K562 (cell line): ENCODE measurements at regions not wholly inside any gene's neighbourhood (a gene's known extent, or its start where the extent isn't known, plus 50 kb on each side); places are given as distances from the start of the nearest gene placed in this dataset.

Experiments used
- ATAC-seq: fragments of 200-7000 bp; cut with Tn5 transposase; 3 replicates; pipeline ENCODE4 v1.9.1; 2020; ENCODE audit warnings: moderate library complexity
- BruUV-seq: library from RNA; stranded (reverse); fragments of 400-500 nt; replicated peaks from 2 replicates; lab custom pipeline; 2021; lab: Mats Ljungman, UMichigan
- CTCF ChIA-PET: fragments of 300-600 bp; formaldehyde crosslinking; extraction: SDS; loops from one replicate; lab custom pipeline; 2021; ENCODE audit warnings: low intra/inter-chr PET ratio; lab: Yijun Ruan, JAX
- POLR2A ChIA-PET: fragments of 300-600, 350-650 bp; sonication (Branson Sonifier 250); formaldehyde crosslinking; extraction: SDS; loops from one replicate; lab custom pipeline; 2021; ENCODE audit warnings: antibody characterized with exemption, inconsistent platforms; lab: Yijun Ruan, JAX
- DNase-seq, 4 experiments: peaks; one replicate each; pipeline versions ENCODE4 v3.0.0 to v3.0.0-alpha.2; 2011 to 2018; ENCODE audit warnings: low spot score in 3 of 4, mixed read lengths in 3 of 4; ENCODE audit errors: extremely low read depth in 1 of 4
- FAIRE-seq: peaks from 2 replicates; lab custom pipeline; 2011; peaks lifted over from hg19 to GRCh38; lab: Jason Lieb, UNC
- H2AFZ ChIP-seq: 2 replicates; pipeline ENCODE4 v1.6.0; 2011; ENCODE audit warnings: low read depth, low read length, control low read depth, inconsistent platforms
- H3K27ac ChIP-seq: fragments of 200-600 bp; 3 replicates; pipeline ENCODE4 v1.8.0; 2011; ENCODE audit warnings: low read depth, mild to moderate bottlenecking, control low read depth, inconsistent platforms, low read length, moderate library complexity, mixed read lengths; ENCODE audit errors: extremely low read depth
- H3K27me3 ChIP-seq, 2 experiments: fragments of 300-600 bp in 1 of 2; 2 replicates in 1 of 2; 3 replicates in 1 of 2; pipeline versions ENCODE4 v1.6.0 to v1.8.0; 2011; ENCODE audit warnings: inconsistent platforms in 2 of 2, low read length in 2 of 2, mild to moderate bottlenecking in 1 of 2, mixed read lengths in 1 of 2, moderate library complexity in 1 of 2; ENCODE audit not compliant: control insufficient read depth in 2 of 2, insufficient read depth in 2 of 2
- H3K36me3 ChIP-seq: fragments of 300-600 bp; 3 replicates; pipeline ENCODE4 v1.8.0; 2011; ENCODE audit warnings: mild to moderate bottlenecking, low read length, inconsistent platforms; ENCODE audit not compliant: control insufficient read depth, insufficient read depth
- H3K4me1 ChIP-seq, 2 experiments: fragments of 200-600 bp in 1 of 2; replicated peaks in 1 of 2; 2 replicates in 1 of 2; 3 replicates in 1 of 2; pipeline versions ENCODE4 v1.5.1 to v1.8.0; 2011; ENCODE audit warnings: inconsistent platforms in 2 of 2, low read length in 2 of 2, mild to moderate bottlenecking in 1 of 2, mixed read lengths in 1 of 2, moderate library complexity in 1 of 2; ENCODE audit not compliant: control insufficient read depth in 2 of 2, insufficient read depth in 2 of 2
- H3K4me2 ChIP-seq: 2 replicates; pipeline ENCODE4 v1.6.1; 2011; ENCODE audit warnings: low read length, control low read depth, inconsistent platforms, mixed read lengths; ENCODE audit not compliant: insufficient read depth
- H3K4me3 ChIP-seq: fragments of 200-600 bp; sonication (generic), shearing (Covaris generic); 2 replicates; pipeline ENCODE4 v1.5.1; 2016; ENCODE audit warnings: control low read depth, inconsistent platforms
- H3K79me2 ChIP-seq: fragments of 200-600 bp; 3 replicates; pipeline ENCODE4 v1.8.0; 2011; ENCODE audit warnings: low read length, inconsistent platforms; ENCODE audit not compliant: control insufficient read depth, insufficient read depth
- H3K9ac ChIP-seq, 2 experiments: 2 replicates each; pipeline versions ENCODE4 v1.6.0 to v1.6.1; 2011; ENCODE audit warnings: low read depth in 2 of 2, low read length in 2 of 2, control low read depth in 1 of 2, inconsistent platforms in 1 of 2, mild to moderate bottlenecking in 1 of 2, mixed read lengths in 1 of 2; ENCODE audit not compliant: insufficient read depth in 1 of 2
- H3K9me1 ChIP-seq: one replicate; pipeline ENCODE4 v1.6.0; 2011; ENCODE audit warnings: inconsistent platforms, mild to moderate bottlenecking, low read length, moderate library complexity; ENCODE audit not compliant: control insufficient read depth, insufficient read depth
- H3K9me3 ChIP-seq: replicated peaks from 2 replicates; pipeline ENCODE4 v1.5.1; 2011; ENCODE audit warnings: low read depth, low read length, inconsistent platforms; ENCODE audit not compliant: control insufficient read depth, insufficient read depth
- H4K20me1 ChIP-seq: replicated peaks from 2 replicates; pipeline ENCODE4 v1.6.1; 2011; ENCODE audit warnings: low read length, inconsistent platforms, mixed read lengths; ENCODE audit not compliant: control insufficient read depth, insufficient read depth
- ELF2 ChIP-seq: fragments of 250-450 bp; sonication (Bioruptor Pico); IDR thresholded peaks from 2 replicates; pipeline ENCODE4 v1.5.0; 2021; ENCODE audit warnings: mild to moderate bottlenecking
- FUS ChIP-seq: fragments of 200-400 bp; formaldehyde crosslinking; optimal IDR thresholded peaks from 2 replicates; pipeline ENCODE3; 2017; ENCODE audit warnings: low read depth, low read length
- KAT7 ChIP-seq: sonication (generic); formaldehyde crosslinking; IDR thresholded peaks from 2 replicates; pipeline ENCODE4 v1.8.0; 2022; ENCODE audit warnings: missing genetic modification reagents, mild to moderate bottlenecking, borderline replicate concordance
- MBD2 ChIP-seq: sonication (generic); IDR thresholded peaks from 2 replicates; pipeline ENCODE4 v1.6.1; 2016; ENCODE audit warnings: low read depth, borderline replicate concordance
- SAP30 ChIP-seq: fragments of 200-600 bp; sonication (generic); IDR thresholded peaks from 2 replicates; pipeline ENCODE4 v1.6.1; 2012; ENCODE audit warnings: borderline replicate concordance, low read depth, mild to moderate bottlenecking, moderate library complexity, low read length, control low read depth, inconsistent platforms; ENCODE audit not compliant: insufficient read depth, poor library complexity, severe bottlenecking
- SMAD1 ChIP-seq: fragments of 150-350 bp; IDR thresholded peaks from 2 replicates; pipeline ENCODE4 v1.6.1; 2014; ENCODE audit warnings: low read length, low read depth; ENCODE audit not compliant: partially characterized antibody
- WGBS: fragments of 100-300 bp; shearing (Covaris generic); methylation state at CpG from one replicate; pipeline ENCODE4 v1.1.6; 2016; ENCODE audit warnings: low coverage, mixed read lengths; ENCODE audit not compliant: insufficient coverage; ENCODE audit errors: missing lambda C conversion rate; 5-methylcytosine and 5-hydroxymethylcytosine counted together
- in situ Hi-C: fragments of 300-500 bp; cut with MboI; formaldehyde crosslinking; loops from 4 replicates; pipeline ENCODE4 v1.15.0; 2018; ENCODE audit warnings: inconsistent platforms, mixed read lengths
- intact Hi-C: fragments of 100-400 bp; cut with micrococcal nuclease; formaldehyde crosslinking; loops from 2 replicates; pipeline ENCODE4 v1.14.2; 2022
- TF ChIP-seq, protein P1 (sequence below): fragments of 250-450 bp; sonication (Bioruptor Pico); IDR thresholded peaks from 2 replicates; pipeline ENCODE4 v1.4.0; 2020; ENCODE audit warnings: mild to moderate bottlenecking, moderate library complexity
- TF ChIP-seq, protein P2 (sequence below): fragments of 450-650 bp; conservative IDR thresholded peaks from 2 replicates; pipeline ENCODE4 v1.6.1; 2016; ENCODE audit warnings: missing genetic modification characterization, low read depth, mild to moderate bottlenecking, control low read depth, missing compliant biosample characterization

DNA sequence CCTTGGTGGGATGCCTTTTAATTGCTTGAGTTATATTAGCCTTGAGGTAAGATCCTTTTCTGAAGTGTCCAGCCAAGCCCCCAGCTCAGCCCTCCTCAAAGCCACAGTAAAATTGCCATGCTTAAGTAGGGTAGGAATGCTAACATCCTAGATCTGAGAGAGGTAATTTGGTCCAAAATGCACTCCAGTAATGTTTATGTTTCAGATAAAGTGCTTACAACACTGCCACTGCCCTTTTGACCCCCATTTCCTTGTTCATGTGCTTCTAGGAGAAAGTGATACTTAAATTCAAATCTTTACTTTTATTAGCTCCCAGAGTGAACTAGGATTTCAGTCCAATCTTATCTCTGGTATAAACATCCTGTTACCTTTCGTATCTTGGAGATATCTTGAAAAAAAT, 318.0 kb downstream of the BMP2 start:
- H3K9ac ChIP-seq: no peak overlapping the region
- 11% methylated on average over 1 of the region's 1 CpG for WGBS
- no peak overlapping the region for H2AFZ ChIP-seq
- no peaks in the 10 kb centered on the region for H3K4me1 ChIP-seq
- BruUV-seq: no TSS peak
- intact Hi-C loops (no loop called here), in situ Hi-C loops (no loop called here)
- no peak overlapping the region for H3K4me2 ChIP-seq
- no peaks in the 10 kb centered on the region for H3K27me3 ChIP-seq
- H3K27ac ChIP-seq: no peak overlapping the region
- ATAC-seq (no peak), FAIRE-seq (no peak), DNase-seq (no peak)
- no peaks in the 10 kb centered on the region for H3K9me3 ChIP-seq
- TF ChIP-seq FUS: no peak
- TF ChIP-seq, protein P1, sequence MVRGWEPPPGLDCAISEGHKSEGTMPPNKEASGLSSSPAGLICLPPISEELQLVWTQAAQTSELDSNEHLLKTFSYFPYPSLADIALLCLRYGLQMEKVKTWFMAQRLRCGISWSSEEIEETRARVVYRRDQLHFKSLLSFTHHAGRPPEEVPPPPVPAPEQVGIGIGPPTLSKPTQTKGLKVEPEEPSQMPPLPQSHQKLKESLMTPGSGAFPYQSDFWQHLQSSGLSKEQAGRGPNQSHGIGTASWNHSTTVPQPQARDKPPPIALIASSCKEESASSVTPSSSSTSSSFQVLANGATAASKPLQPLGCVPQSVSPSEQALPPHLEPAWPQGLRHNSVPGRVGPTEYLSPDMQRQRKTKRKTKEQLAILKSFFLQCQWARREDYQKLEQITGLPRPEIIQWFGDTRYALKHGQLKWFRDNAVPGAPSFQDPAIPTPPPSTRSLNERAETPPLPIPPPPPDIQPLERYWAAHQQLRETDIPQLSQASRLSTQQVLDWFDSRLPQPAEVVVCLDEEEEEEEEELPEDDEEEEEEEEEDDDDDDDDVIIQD (CRISPR knock-in tag): no peak
- no peak for TF ChIP-seq SMAD1
- TF ChIP-seq ELF2: no peak
- H3K9me1 ChIP-seq: no peaks in the 10 kb centered on the region
- H3K79me2 ChIP-seq: no peaks in the 10 kb centered on the region
- CTCF ChIA-PET: no interaction called here
- H3K4me3 ChIP-seq: no peak overlapping the region
- no peaks in the 10 kb centered on the region for H4K20me1 ChIP-seq
- POLR2A ChIA-PET: no interaction called here
- H3K36me3 ChIP-seq: no peaks in the 10 kb centered on the region

DNA sequence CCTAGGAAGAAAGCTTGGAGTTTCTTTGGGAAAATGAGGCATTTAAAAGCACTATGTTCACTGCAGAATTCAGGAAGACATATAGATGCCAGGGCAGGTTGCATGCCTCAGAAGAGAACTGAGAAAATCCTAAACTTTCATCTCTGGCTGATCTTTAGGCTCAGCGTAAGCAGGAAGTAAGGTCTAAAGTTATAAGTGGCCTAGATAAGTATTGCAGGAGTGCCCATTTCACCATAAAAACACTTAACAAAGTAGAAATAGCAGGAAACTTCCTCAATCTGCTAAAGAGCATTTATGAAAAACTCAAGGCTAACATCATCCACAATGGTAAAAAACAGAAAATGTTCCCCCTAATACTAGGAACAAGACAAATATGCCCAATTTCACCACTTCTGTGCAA, 320.3 kb downstream of the BMP2 start:
- H3K27ac ChIP-seq: no peak overlapping the region
- 20% methylated on average over 1 of the region's 1 CpG for WGBS
- CTCF ChIA-PET: no interaction called here
- BruUV-seq: no TSS peak
- FAIRE-seq (no peak), ATAC-seq (no peak)
- no peaks in the 10 kb centered on the region for H3K27me3 ChIP-seq
- H3K9ac ChIP-seq: no peak overlapping the region
- no peaks in the 10 kb centered on the region for H3K9me1 ChIP-seq
- intact Hi-C loops (no loop called here), in situ Hi-C loops (no loop called here)
- no peaks in the 10 kb centered on the region for H3K4me1 ChIP-seq
- H3K79me2 ChIP-seq: no peaks in the 10 kb centered on the region
- no peak overlapping the region for H3K4me3 ChIP-seq
- no peaks in the 10 kb centered on the region for H4K20me1 ChIP-seq
- H2AFZ ChIP-seq: no peak overlapping the region
- no peaks in the 10 kb centered on the region for H3K36me3 ChIP-seq
- H3K9me3 ChIP-seq: no peaks in the 10 kb centered on the region
- TF ChIP-seq KAT7 (CRISPR knock-in tag): no peak
- TF ChIP-seq, protein P2, sequence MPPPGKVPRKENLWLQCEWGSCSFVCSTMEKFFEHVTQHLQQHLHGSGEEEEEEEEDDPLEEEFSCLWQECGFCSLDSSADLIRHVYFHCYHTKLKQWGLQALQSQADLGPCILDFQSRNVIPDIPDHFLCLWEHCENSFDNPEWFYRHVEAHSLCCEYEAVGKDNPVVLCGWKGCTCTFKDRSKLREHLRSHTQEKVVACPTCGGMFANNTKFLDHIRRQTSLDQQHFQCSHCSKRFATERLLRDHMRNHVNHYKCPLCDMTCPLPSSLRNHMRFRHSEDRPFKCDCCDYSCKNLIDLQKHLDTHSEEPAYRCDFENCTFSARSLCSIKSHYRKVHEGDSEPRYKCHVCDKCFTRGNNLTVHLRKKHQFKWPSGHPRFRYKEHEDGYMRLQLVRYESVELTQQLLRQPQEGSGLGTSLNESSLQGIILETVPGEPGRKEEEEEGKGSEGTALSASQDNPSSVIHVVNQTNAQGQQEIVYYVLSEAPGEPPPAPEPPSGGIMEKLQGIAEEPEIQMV (tag): no peak
- no peak for TF ChIP-seq MBD2
- TF ChIP-seq SAP30: no peak
- TF ChIP-seq, all 486 proteins: peak for 0
- DNase-seq: no peak
- H3K4me2 ChIP-seq: no peak overlapping the region
- POLR2A ChIA-PET: no interaction called here
